Calu3 (cell line): ENCODE measurements at regions not wholly inside any gene's neighbourhood (a gene's known extent, or its start where the extent isn't known, plus 50 kb on each side); places are given as distances from the start of the nearest gene placed in this dataset.

Experiments used
- BruUV-seq: library from RNA; stranded (reverse); fragments of 400-500 nt; replicated peaks from 2 replicates; lab custom pipeline; 2021; lab: Mats Ljungman, UMichigan
- CTCF ChIA-PET: fragments of 300-600 bp; sonication (Branson Sonifier 250); formaldehyde crosslinking; loops from one replicate; lab custom pipeline; 2022; ENCODE audit warnings: antibody characterized with exemption; lab: Charles Lee
- DNase-seq: peaks from one replicate; pipeline ENCODE4 v3.0.0; 2022
- H3K27ac Mint-ChIP-seq: one replicate; pipeline ENCODE4 v1.8.0; 2022; ENCODE audit warnings: mixed read lengths; ENCODE audit not compliant: unreplicated experiment
- H3K27me3 Mint-ChIP-seq: one replicate; pipeline ENCODE4 v1.8.0; 2022; ENCODE audit warnings: mixed read lengths; ENCODE audit not compliant: unreplicated experiment
- H3K36me3 Mint-ChIP-seq: one replicate; pipeline ENCODE4 v1.8.0; 2022; ENCODE audit warnings: mild to moderate bottlenecking, moderate library complexity, mixed read lengths; ENCODE audit not compliant: insufficient read depth, unreplicated experiment
- H3K4me1 Mint-ChIP-seq: one replicate; pipeline ENCODE4 v1.8.0; 2022; ENCODE audit warnings: mild to moderate bottlenecking, low read depth, mixed read lengths; ENCODE audit not compliant: unreplicated experiment
- H3K4me3 Mint-ChIP-seq: one replicate; pipeline ENCODE4 v1.8.0; 2022; ENCODE audit warnings: mild to moderate bottlenecking, low read depth, moderate library complexity, mixed read lengths; ENCODE audit not compliant: unreplicated experiment
- H3K9me3 Mint-ChIP-seq: one replicate; pipeline ENCODE4 v1.8.0; 2022; ENCODE audit warnings: low read depth, mixed read lengths; ENCODE audit not compliant: unreplicated experiment
- intact Hi-C: fragments of 100-400 bp; cut with micrococcal nuclease; formaldehyde crosslinking; loops from one replicate; pipeline ENCODE4 v1.10.0; 2022; ENCODE audit not compliant: unreplicated experiment
- TF ChIP-seq, protein P1 (sequence below): fragments of 200-600 bp; IDR thresholded peaks from one replicate; pipeline ENCODE4 v1.8.0; 2022; ENCODE audit warnings: antibody characterized with exemption; ENCODE audit not compliant: unreplicated experiment

DNA sequence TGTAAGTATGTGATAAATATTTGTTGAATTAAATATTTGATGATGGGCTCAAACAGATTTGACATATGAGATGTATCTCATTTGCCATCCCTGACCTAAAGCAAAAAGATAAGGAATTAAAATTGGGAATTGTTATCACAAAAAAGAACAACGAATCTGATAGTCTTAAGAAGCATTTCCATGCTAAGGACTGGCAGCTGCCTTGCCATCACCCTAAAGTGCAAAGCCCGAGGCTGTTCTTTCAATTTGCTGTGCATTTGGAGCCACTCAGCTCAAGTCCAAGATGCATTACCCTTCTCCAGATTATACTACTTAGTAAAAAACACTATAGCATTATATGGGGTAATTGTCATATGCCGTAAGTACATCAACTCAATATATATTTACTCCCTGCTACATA lies 618.3 kb upstream of the CLINT1 start:
- no peak overlapping the region for H3K4me3 Mint-ChIP-seq
- intact Hi-C loops = no loop called here
- H3K9me3 Mint-ChIP-seq = peaks cover 4% of the 10 kb centered on the region
- no peaks in the 10 kb centered on the region for H3K4me1 Mint-ChIP-seq
- no peak overlapping the region for H3K27ac Mint-ChIP-seq
- no peaks in the 10 kb centered on the region for H3K27me3 Mint-ChIP-seq
- CTCF ChIA-PET = no interaction called here
- BruUV-seq = no TSS peak
- DNase-seq = no peak
- no peaks in the 10 kb centered on the region for H3K36me3 Mint-ChIP-seq
- TF ChIP-seq, protein P1, sequence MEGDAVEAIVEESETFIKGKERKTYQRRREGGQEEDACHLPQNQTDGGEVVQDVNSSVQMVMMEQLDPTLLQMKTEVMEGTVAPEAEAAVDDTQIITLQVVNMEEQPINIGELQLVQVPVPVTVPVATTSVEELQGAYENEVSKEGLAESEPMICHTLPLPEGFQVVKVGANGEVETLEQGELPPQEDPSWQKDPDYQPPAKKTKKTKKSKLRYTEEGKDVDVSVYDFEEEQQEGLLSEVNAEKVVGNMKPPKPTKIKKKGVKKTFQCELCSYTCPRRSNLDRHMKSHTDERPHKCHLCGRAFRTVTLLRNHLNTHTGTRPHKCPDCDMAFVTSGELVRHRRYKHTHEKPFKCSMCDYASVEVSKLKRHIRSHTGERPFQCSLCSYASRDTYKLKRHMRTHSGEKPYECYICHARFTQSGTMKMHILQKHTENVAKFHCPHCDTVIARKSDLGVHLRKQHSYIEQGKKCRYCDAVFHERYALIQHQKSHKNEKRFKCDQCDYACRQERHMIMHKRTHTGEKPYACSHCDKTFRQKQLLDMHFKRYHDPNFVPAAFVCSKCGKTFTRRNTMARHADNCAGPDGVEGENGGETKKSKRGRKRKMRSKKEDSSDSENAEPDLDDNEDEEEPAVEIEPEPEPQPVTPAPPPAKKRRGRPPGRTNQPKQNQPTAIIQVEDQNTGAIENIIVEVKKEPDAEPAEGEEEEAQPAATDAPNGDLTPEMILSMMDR = no peak

DNA sequence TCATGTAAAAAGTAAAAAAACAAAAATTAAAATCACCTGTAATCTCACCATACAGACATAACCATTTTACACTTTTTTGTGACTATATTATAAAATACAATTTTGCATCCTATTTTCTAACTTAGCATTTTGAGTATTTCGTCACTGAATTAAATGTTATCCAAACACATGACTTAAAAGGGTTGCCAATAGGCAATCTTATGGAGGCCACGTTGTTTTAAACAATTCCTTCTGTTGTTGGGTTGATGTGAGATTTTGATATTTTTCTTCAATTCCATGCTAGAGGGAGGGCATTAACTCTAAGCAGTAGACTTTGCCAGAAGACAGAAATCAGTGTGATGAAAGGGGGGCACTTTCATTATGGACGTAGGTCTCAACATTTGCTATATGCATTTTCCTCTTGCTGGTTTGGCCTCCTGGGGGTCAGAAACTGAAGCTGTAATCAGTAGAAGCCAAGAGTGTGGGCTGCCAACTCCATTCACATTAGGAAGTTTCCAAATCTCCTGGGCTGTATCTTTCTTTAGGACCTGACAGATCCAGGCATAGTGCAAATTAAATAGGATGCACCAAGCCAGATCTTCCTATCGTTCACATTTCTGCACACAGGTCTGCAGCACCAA lies 614.2 kb upstream of the CLINT1 start:
- H3K4me3 Mint-ChIP-seq = no peak overlapping the region
- H3K27me3 Mint-ChIP-seq = no peaks in the 10 kb centered on the region
- no TSS peak for BruUV-seq
- H3K27ac Mint-ChIP-seq = no peak overlapping the region
- peaks cover 2% of the 10 kb centered on the region for H3K9me3 Mint-ChIP-seq
- TF ChIP-seq, protein P1 = no peak
- CTCF ChIA-PET = no interaction called here
- intact Hi-C loops = no loop called here
- H3K36me3 Mint-ChIP-seq = no peaks in the 10 kb centered on the region
- H3K4me1 Mint-ChIP-seq = no peaks in the 10 kb centered on the region
- no peak for DNase-seq

DNA sequence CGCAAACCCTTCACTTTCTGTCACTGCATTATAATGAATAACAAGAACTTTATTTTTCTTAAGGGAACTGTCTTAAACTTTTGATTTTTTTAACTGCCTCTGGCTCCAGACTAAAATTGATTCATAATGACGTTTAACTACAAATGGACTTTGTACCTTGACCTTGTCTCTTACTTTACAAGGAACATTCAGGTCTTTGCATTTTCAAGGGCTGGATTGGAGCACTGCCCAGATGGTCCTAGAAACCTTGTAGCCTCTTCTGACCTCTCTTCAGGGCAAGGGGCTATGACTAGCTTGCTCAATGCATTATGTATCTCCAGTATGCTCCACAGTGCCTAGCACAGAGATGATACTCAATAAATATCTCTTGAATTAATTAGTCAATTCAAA lies 612.6 kb upstream of the CLINT1 start:
- H3K9me3 Mint-ChIP-seq = peaks cover 2% of the 10 kb centered on the region
- H3K36me3 Mint-ChIP-seq = no peaks in the 10 kb centered on the region
- no TSS peak for BruUV-seq
- no peaks in the 10 kb centered on the region for H3K27me3 Mint-ChIP-seq
- H3K4me1 Mint-ChIP-seq = no peaks in the 10 kb centered on the region
- TF ChIP-seq, protein P1 = no peak
- CTCF ChIA-PET = no interaction called here
- no peak overlapping the region for H3K4me3 Mint-ChIP-seq
- H3K27ac Mint-ChIP-seq = no peak overlapping the region
- DNase-seq = no peak
- intact Hi-C loops = no loop called here

DNA sequence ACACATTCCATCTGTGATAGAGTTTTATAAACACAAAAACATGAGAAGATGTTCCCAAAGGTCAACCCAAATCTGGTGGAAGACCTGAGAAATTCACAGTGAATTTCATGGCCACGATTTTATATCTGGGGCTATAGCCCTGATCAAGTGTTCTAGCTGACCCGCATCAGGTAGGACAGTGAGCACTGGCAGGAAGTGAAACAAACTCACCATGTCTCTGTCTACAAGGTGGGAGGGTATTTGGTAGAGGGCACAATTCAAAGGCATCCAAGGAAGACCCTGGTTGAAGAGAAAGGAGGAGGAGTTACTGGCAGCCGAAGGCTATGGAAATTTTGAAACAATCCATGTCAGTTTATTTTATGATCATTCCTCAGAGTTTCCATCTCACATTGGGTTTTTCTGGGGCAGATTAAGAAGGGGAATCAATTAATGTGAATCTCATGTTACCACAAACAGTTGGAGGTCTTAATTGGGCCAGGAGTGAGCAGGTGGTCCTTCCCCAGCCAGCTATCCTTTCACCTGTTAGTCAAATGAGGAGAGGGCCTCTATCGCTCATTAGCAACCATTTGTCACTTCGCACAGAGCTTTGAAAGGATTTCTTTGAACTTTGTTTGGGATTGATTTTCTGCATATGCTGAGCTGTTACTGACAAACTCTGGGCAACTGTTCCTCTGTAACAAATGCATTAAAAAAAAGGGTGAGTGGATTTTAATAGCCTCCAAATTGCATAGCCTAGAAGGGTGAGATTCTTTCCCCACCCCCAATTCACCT lies 612.0 kb upstream of the CLINT1 start:
- BruUV-seq = no TSS peak
- Mint-ChIP-seq H3K9me3 (peaks cover 2% of the 10 kb centered on the region), H3K27me3 (no peaks in the 10 kb centered on the region), H3K4me1 (no peaks in the 10 kb centered on the region), H3K4me3 (no peak overlapping the region), H3K36me3 (no peaks in the 10 kb centered on the region), H3K27ac (no peak overlapping the region)
- CTCF ChIA-PET = no interaction called here
- TF ChIP-seq, protein P1 = no peak
- intact Hi-C loops = no loop called here
- no peak for DNase-seq
